ENCODE measurements at regions not wholly inside any gene's neighbourhood (a gene's known extent, or its start where the extent isn't known, plus 50 kb on each side); places are given as distances from the start of the nearest gene placed in this dataset.
"Not testable (repeated sequence)": the region's sequence is repeated elsewhere in the genome, so short reads cannot be mapped to it uniquely, and the experiment has no call there.

- DNase-seq (ENCODE audit: low read depth); H3K4me3 ChIP-seq (ENCODE audit: low read depth, low read length); H3K36me3 ChIP-seq (ENCODE audit: control insufficient read depth, insufficient read depth, low read length); H3K27me3 ChIP-seq (ENCODE audit: control insufficient read depth, insufficient read depth, low read length); CTCF ChIA-PET; POLR2A ChIA-PET: not testable (repeated sequence)
Measured at GRCh38 chr4:4004702-4005101, 222.0 kb downstream of the OTOP1 start.

- POLR2A ChIA-PET; H3K36me3 ChIP-seq (ENCODE audit: control insufficient read depth, insufficient read depth, low read length); H3K4me3 ChIP-seq (ENCODE audit: low read depth, low read length); CTCF ChIA-PET; DNase-seq (ENCODE audit: low read depth); H3K27me3 ChIP-seq (ENCODE audit: control insufficient read depth, insufficient read depth, low read length): not testable (repeated sequence)
Measured at GRCh38 chr4:4006356-4006755, 220.4 kb downstream of the OTOP1 start.

- H3K36me3 ChIP-seq (ENCODE audit: control insufficient read depth, insufficient read depth, low read length); H3K4me3 ChIP-seq (ENCODE audit: low read depth, low read length); H3K27me3 ChIP-seq (ENCODE audit: control insufficient read depth, insufficient read depth, low read length); POLR2A ChIA-PET; CTCF ChIA-PET; DNase-seq (ENCODE audit: low read depth): not testable (repeated sequence)
Measured at GRCh38 chr4:4019071-4019470, 207.7 kb downstream of the OTOP1 start.

GRCh38 chr4:4021161-4021560, 205.6 kb downstream of the OTOP1 start:
- DNase-seq (ENCODE audit: low read depth); CTCF ChIA-PET; H3K36me3 ChIP-seq (ENCODE audit: control insufficient read depth, insufficient read depth, low read length); H3K4me3 ChIP-seq (ENCODE audit: low read depth, low read length); POLR2A ChIA-PET; H3K27me3 ChIP-seq (ENCODE audit: control insufficient read depth, insufficient read depth, low read length): not testable (repeated sequence)

- DNase-seq (ENCODE audit: low read depth); H3K27me3 ChIP-seq (ENCODE audit: control insufficient read depth, insufficient read depth, low read length); CTCF ChIA-PET; H3K4me3 ChIP-seq (ENCODE audit: low read depth, low read length); POLR2A ChIA-PET; H3K36me3 ChIP-seq (ENCODE audit: control insufficient read depth, insufficient read depth, low read length): not testable (repeated sequence)
Measured at GRCh38 chr4:4026708-4027107, 200.0 kb downstream of the OTOP1 start.

GRCh38 chr4:4028752-4029151, 198.0 kb downstream of the OTOP1 start:
- H3K36me3 ChIP-seq (ENCODE audit: control insufficient read depth, insufficient read depth, low read length); DNase-seq (ENCODE audit: low read depth); H3K4me3 ChIP-seq (ENCODE audit: low read depth, low read length); POLR2A ChIA-PET; CTCF ChIA-PET; H3K27me3 ChIP-seq (ENCODE audit: control insufficient read depth, insufficient read depth, low read length): not testable (repeated sequence)

- DNase-seq (ENCODE audit: low read depth); POLR2A ChIA-PET; H3K4me3 ChIP-seq (ENCODE audit: low read depth, low read length): not testable (repeated sequence)
Measured at GRCh38 chr4:4030509-4030908, 196.2 kb downstream of the OTOP1 start.

GRCh38 chr4:4031446-4032135, 195.1 kb downstream of the OTOP1 start:
- DNase-seq (ENCODE audit: low read depth); POLR2A ChIA-PET; CTCF ChIA-PET; H3K27me3 ChIP-seq (ENCODE audit: control insufficient read depth, insufficient read depth, low read length); H3K36me3 ChIP-seq (ENCODE audit: control insufficient read depth, insufficient read depth, low read length); H3K4me3 ChIP-seq (ENCODE audit: low read depth, low read length): not testable (repeated sequence)

More at GRCh38 chr4:4030509-4030908, 196.2 kb downstream of the OTOP1 start:
- H3K36me3 ChIP-seq (ENCODE audit: control insufficient read depth, insufficient read depth, low read length); CTCF ChIA-PET; H3K27me3 ChIP-seq (ENCODE audit: control insufficient read depth, insufficient read depth, low read length): not testable (repeated sequence)

GRCh38 chr4:4032364-4032763, 194.4 kb downstream of the OTOP1 start:
- CTCF ChIA-PET; DNase-seq (ENCODE audit: low read depth); H3K4me3 ChIP-seq (ENCODE audit: low read depth, low read length); H3K27me3 ChIP-seq (ENCODE audit: control insufficient read depth, insufficient read depth, low read length); POLR2A ChIA-PET; H3K36me3 ChIP-seq (ENCODE audit: control insufficient read depth, insufficient read depth, low read length): not testable (repeated sequence)

- CTCF ChIA-PET, POLR2A ChIA-PET: not testable (repeated sequence)
Measured at GRCh38 chr4:4032801-4033605, 193.7 kb downstream of the OTOP1 start.

GRCh38 chr4:4037399-4038138, 189.2 kb downstream of the OTOP1 start:
- H3K4me3 ChIP-seq (ENCODE audit: low read depth, low read length); DNase-seq (ENCODE audit: low read depth); H3K36me3 ChIP-seq (ENCODE audit: control insufficient read depth, insufficient read depth, low read length); CTCF ChIA-PET; H3K27me3 ChIP-seq (ENCODE audit: control insufficient read depth, insufficient read depth, low read length); POLR2A ChIA-PET: not testable (repeated sequence)

More at GRCh38 chr4:4032801-4033605, 193.7 kb downstream of the OTOP1 start:
- not testable (repeated sequence) for H3K27me3 ChIP-seq (ENCODE audit: control insufficient read depth, insufficient read depth, low read length); DNase-seq (ENCODE audit: low read depth); H3K36me3 ChIP-seq (ENCODE audit: control insufficient read depth, insufficient read depth, low read length); H3K4me3 ChIP-seq (ENCODE audit: low read depth, low read length)

- DNase-seq (ENCODE audit: low read depth); POLR2A ChIA-PET; H3K36me3 ChIP-seq (ENCODE audit: control insufficient read depth, insufficient read depth, low read length); H3K4me3 ChIP-seq (ENCODE audit: low read depth, low read length); CTCF ChIA-PET; H3K27me3 ChIP-seq (ENCODE audit: control insufficient read depth, insufficient read depth, low read length): not testable (repeated sequence)
Measured at GRCh38 chr4:4045823-4046222, 180.9 kb downstream of the OTOP1 start.

- CTCF ChIA-PET; POLR2A ChIA-PET; DNase-seq (ENCODE audit: low read depth); H3K27me3 ChIP-seq (ENCODE audit: control insufficient read depth, insufficient read depth, low read length); H3K36me3 ChIP-seq (ENCODE audit: control insufficient read depth, insufficient read depth, low read length); H3K4me3 ChIP-seq (ENCODE audit: low read depth, low read length): not testable (repeated sequence)
Measured at GRCh38 chr4:4046686-4047085, 180.0 kb downstream of the OTOP1 start.
